ENCODE measurements at regions not wholly inside any gene's neighbourhood (a gene's known extent, or its start where the extent isn't known, plus 50 kb on each side); places are given as distances from the start of the nearest gene placed in this dataset.

DNA sequence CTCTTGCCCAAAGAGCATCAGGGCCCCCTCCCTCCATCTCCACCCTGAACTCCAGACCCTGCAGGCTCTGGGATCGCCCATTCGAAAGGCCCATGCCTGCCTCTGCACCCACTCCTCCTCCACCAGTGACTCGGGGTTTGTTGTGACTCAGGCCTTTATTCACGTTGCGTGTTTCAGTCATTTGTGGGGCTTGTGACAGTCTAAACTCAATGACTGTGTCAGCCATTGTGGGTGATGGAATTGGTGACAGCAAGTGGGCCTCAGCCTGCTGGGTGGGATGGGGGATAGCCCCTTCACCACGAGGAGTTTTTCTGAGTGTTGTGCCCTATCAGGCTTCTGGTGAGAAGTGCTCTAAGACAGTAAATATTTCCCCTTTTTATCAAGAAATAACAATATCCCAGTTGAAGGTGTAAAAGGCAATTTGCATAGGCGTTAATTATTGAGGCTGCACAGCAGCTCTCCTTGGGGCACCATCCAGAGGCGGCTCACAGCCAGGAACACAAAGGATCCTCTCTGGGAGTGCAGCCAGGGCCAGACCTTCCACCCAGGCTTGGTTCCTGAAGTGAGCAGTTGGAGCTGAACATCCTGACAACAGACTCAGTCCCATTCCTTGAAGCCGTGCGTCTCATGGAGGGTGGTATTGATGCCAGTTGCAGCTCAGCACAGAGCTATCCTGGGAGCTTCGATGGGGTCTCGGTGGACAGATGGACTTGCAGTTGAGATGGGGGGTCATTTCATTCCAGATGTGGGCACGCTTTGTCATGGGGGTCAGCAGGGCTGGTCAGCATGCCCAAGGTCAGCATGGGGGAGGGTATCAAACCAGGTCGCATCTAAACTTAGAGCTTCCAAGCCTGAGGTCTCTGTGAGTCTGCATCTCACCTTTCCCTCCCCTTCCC is 135.6 kb upstream of the CACNA1E start:
- FAIRE-seq (peak; percentile 55), DNase-seq (ENCODE audit: low read depth) (no peak)
- no peak overlapping the region for H3K4me3 ChIP-seq (ENCODE audit: low read depth, low read length)
- TF ChIP-seq CTCF (IDR thresholded peaks at IDR 0.05; ENCODE audit: insufficient read depth, low read length, severe bottlenecking) = no peak
- no peaks in the 10 kb centered on the region for H3K36me3 ChIP-seq (ENCODE audit: control insufficient read depth, insufficient read depth, low read length)
- no peaks in the 10 kb centered on the region for H3K27me3 ChIP-seq (ENCODE audit: control insufficient read depth, insufficient read depth, low read length)

- TF ChIP-seq CTCF (IDR thresholded peaks at IDR 0.05; ENCODE audit: insufficient read depth, low read length, severe bottlenecking) = no peak
- FAIRE-seq = peak; percentile 40
- no peaks in the 10 kb centered on the region for H3K27me3 ChIP-seq (ENCODE audit: control insufficient read depth, insufficient read depth, low read length)
- H3K36me3 ChIP-seq (ENCODE audit: control insufficient read depth, insufficient read depth, low read length) = no peaks in the 10 kb centered on the region
- DNase-seq (ENCODE audit: low read depth) = no peak
- H3K4me3 ChIP-seq (ENCODE audit: low read depth, low read length) = no peak overlapping the region
Observed at GRCh38 chr1:181349512-181349911, 133.8 kb upstream of the CACNA1E start.

- Histone ChIP-seq H3K4me3 (ENCODE audit: low read depth, low read length) (no peak overlapping the region), H3K27me3 (ENCODE audit: control insufficient read depth, insufficient read depth, low read length) (no peaks in the 10 kb centered on the region), H3K36me3 (ENCODE audit: control insufficient read depth, insufficient read depth, low read length) (no peaks in the 10 kb centered on the region)
- FAIRE-seq (no peak), DNase-seq (ENCODE audit: low read depth) (no peak)
- no peak for TF ChIP-seq CTCF (IDR thresholded peaks at IDR 0.05; ENCODE audit: insufficient read depth, low read length, severe bottlenecking)
Observed at GRCh38 chr1:181350131-181350530, 133.2 kb upstream of the CACNA1E start.

- Histone ChIP-seq H3K36me3 (ENCODE audit: control insufficient read depth, insufficient read depth, low read length) (no peaks in the 10 kb centered on the region), H3K4me3 (ENCODE audit: low read depth, low read length) (no peak overlapping the region), H3K27me3 (ENCODE audit: control insufficient read depth, insufficient read depth, low read length) (no peaks in the 10 kb centered on the region)
- DNase-seq (ENCODE audit: low read depth) (no peak), FAIRE-seq (no peak)
- no peak for TF ChIP-seq CTCF (IDR thresholded peaks at IDR 0.05; ENCODE audit: insufficient read depth, low read length, severe bottlenecking)
Observed at GRCh38 chr1:181351740-181352139, 131.6 kb upstream of the CACNA1E start.

GRCh38 chr1:181352695-181353094 is 130.6 kb upstream of the CACNA1E start:
- Histone ChIP-seq H3K36me3 (ENCODE audit: control insufficient read depth, insufficient read depth, low read length) (no peaks in the 10 kb centered on the region), H3K27me3 (ENCODE audit: control insufficient read depth, insufficient read depth, low read length) (no peaks in the 10 kb centered on the region), H3K4me3 (ENCODE audit: low read depth, low read length) (no peak overlapping the region)
- DNase-seq (ENCODE audit: low read depth) (no peak), FAIRE-seq (no peak)
- no peak for TF ChIP-seq CTCF (IDR thresholded peaks at IDR 0.05; ENCODE audit: insufficient read depth, low read length, severe bottlenecking)

All from bronchial epithelial cell (primary cell).